ENCODE measurements at regions not wholly inside any gene's neighbourhood (a gene's known extent, or its start where the extent isn't known, plus 50 kb on each side); places are given as distances from the start of the nearest gene placed in this dataset.

- TF ChIP-seq CTCF (IDR thresholded peaks at IDR 0.05 in 2 of 3, conservative IDR thresholded peaks at IDR 0.05 in 1 of 3; ENCODE audit: borderline replicate concordance in 1 of 3, insufficient read depth in 1 of 3, low read depth in 2 of 3, low read length in 2 of 3) (no peak), POLR2A (IDR thresholded peaks at IDR 0.05; ENCODE audit: borderline replicate concordance, extremely low read depth, insufficient read depth, insufficient read length) (no peak), RAD21 (IDR thresholded peaks at IDR 0.05; ENCODE audit: low read depth) (no peak), POLR2AphosphoS5 (IDR thresholded peaks at IDR 0.05; ENCODE audit: low read depth, low read length) (no peak), CEBPB (IDR thresholded peaks at IDR 0.05; ENCODE audit: low read depth) (no peak), ELF1 (IDR thresholded peaks at IDR 0.05; ENCODE audit: borderline replicate concordance, low read depth) (no peak), JUND (IDR thresholded peaks at IDR 0.05) (no peak)
Observed at GRCh38 chr2:101583861-101584260, 108.9 kb upstream of the RFX8 start (continued).

- no TSS peak for BruUV-seq (replicated peaks)
- intact Hi-C loops (cut with micrococcal nuclease), result no loop called here
- H3K4me3 ChIP-seq (replicated peaks in 1 of 2; ENCODE audit: low read depth in 1 of 2, low read length in 2 of 2), result no peak overlapping the region
- H3K4me1 ChIP-seq (ENCODE audit: control insufficient read depth in 1 of 2, insufficient read depth in 2 of 2, low read length in 2 of 2), result no peaks in the 10 kb centered on the region
- ChIA-PET RAD21 (ENCODE audit: low non-redundant PET in 1 of 2, low total read pairs in 2 of 2, uncharacterized antibody in 2 of 2, unreplicated experiment in 2 of 2) (no interaction called here), CTCF (no interaction called here), POLR2A (no interaction called here)
- no peak for TF ChIP-seq FOSL1 (IDR thresholded peaks at IDR 0.05; ENCODE audit: low read depth)
- no peak for TF ChIP-seq SRF (IDR thresholded peaks at IDR 0.05; ENCODE audit: low read depth)
- TF ChIP-seq POLR2A (IDR thresholded peaks at IDR 0.05; ENCODE audit: borderline replicate concordance, extremely low read depth, insufficient read depth, insufficient read length), result no peak
- TF ChIP-seq ZNF274 (IDR thresholded peaks at IDR 0.05; ENCODE audit: low read depth, low read length), result no peak
- no peak for TF ChIP-seq RAD21 (IDR thresholded peaks at IDR 0.05; ENCODE audit: low read depth)
- TF ChIP-seq CTCF (IDR thresholded peaks at IDR 0.05 in 2 of 3, conservative IDR thresholded peaks at IDR 0.05 in 1 of 3; ENCODE audit: borderline replicate concordance in 1 of 3, insufficient read depth in 1 of 3, low read depth in 2 of 3, low read length in 2 of 3), result no peak
- no peak for TF ChIP-seq EZH2 (IDR thresholded peaks at IDR 0.05)
- TF ChIP-seq SP1 (IDR thresholded peaks at IDR 0.05; ENCODE audit: low read depth), result no peak
- no peak for TF ChIP-seq CEBPB (IDR thresholded peaks at IDR 0.05; ENCODE audit: low read depth)
- no peak for TF ChIP-seq YY1 (IDR thresholded peaks at IDR 0.05; ENCODE audit: extremely low read depth, insufficient replicate concordance, low read depth, low read length)
- no peak for TF ChIP-seq ATF3 (IDR thresholded peaks at IDR 0.05)
- no peak for TF ChIP-seq EZH2phosphoT487 (IDR thresholded peaks at IDR 0.05; ENCODE audit: borderline replicate concordance)
- no peak for TF ChIP-seq POLR2AphosphoS5 (IDR thresholded peaks at IDR 0.05; ENCODE audit: low read depth, low read length)
- no peak for TF ChIP-seq MAX (IDR thresholded peaks at IDR 0.05)
- no peak for TF ChIP-seq EGR1 (IDR thresholded peaks at IDR 0.05; ENCODE audit: low read depth)
- no peaks in the 10 kb centered on the region for H3K79me2 ChIP-seq (ENCODE audit: insufficient read depth, low read length)
- H4K20me1 ChIP-seq (ENCODE audit: insufficient read depth), result no peaks in the 10 kb centered on the region
- no peak overlapping the region for H3K27ac ChIP-seq (ENCODE audit: low read depth, low read length)
- DNase-seq (ENCODE audit: low read depth, low spot score), result no peak
- H2AFZ ChIP-seq (ENCODE audit: low read depth, low read length, poor library complexity, severe bottlenecking), result no peak overlapping the region
- H3K36me3 ChIP-seq (ENCODE audit: control insufficient read depth in 1 of 2, insufficient read depth in 2 of 2, low read length in 2 of 2), result no peaks in the 10 kb centered on the region
- H3K9ac ChIP-seq (ENCODE audit: low read length), result no peak overlapping the region
- no peaks in the 10 kb centered on the region for H3K9me2 ChIP-seq (ENCODE audit: insufficient read depth)
- 0 out of 2 replicates have a peak, but pooled peaks cover 7% of the 10 kb centered on the region for H3K27me3 ChIP-seq (ENCODE audit: insufficient read depth, low read length)
- no peak for ATAC-seq
- no peak overlapping the region for H3K4me2 ChIP-seq (ENCODE audit: low read length)
- H3K9me3 ChIP-seq (ENCODE audit: control insufficient read depth in 1 of 2, insufficient read depth in 1 of 2, low read depth in 1 of 2, low read length in 2 of 2), result 0 out of 4 replicates have a peak, but pooled peaks cover 0 to 3% of the 10 kb centered on the region in 2 experiments
Observed at GRCh38 chr2:101581675-101582299, 106.9 kb upstream of the RFX8 start.

All from HCT116 (cell line).